Trophoblast cell (in vitro differentiated cells and primary cell): ENCODE measurements at regions not wholly inside any gene's neighbourhood (a gene's known extent, or its start where the extent isn't known, plus 50 kb on each side); places are given as distances from the start of the nearest gene placed in this dataset.
A peak's percentile ranks its signal among the peaks of the same experiment; 100 is the strongest.
"Not testable (repeated sequence)": the region's sequence is repeated elsewhere in the genome, so short reads cannot be mapped to it uniquely, and the experiment has no call there.

Experiments
- DNase-seq, 2 donors: peaks; one replicate each; pipeline ENCODE4 v3.0.0-alpha.2; 2016
- H2AFZ ChIP-seq: 2 replicates; pipeline ENCODE4 v1.6.1; 2013; ENCODE audit warnings: low read length, moderate library complexity, mild to moderate bottlenecking; ENCODE audit not compliant: insufficient read depth, poor library complexity
- H2AK5ac ChIP-seq: 2 replicates; pipeline ENCODE4 v1.6.1; 2013; ENCODE audit warnings: mild to moderate bottlenecking, low read length
- H2BK120ac ChIP-seq: 2 replicates; pipeline ENCODE4 v1.6.1; 2013; ENCODE audit warnings: low read length, mild to moderate bottlenecking, moderate library complexity; ENCODE audit not compliant: insufficient read depth, poor library complexity
- H2BK12ac ChIP-seq: 2 replicates; pipeline ENCODE4 v1.6.1; 2013; ENCODE audit warnings: mild to moderate bottlenecking, low read length, moderate library complexity
- H2BK5ac ChIP-seq: 2 replicates; pipeline ENCODE4 v1.6.1; 2013; ENCODE audit warnings: low read length, low read depth, moderate library complexity, mild to moderate bottlenecking; ENCODE audit not compliant: poor library complexity
- H3K14ac ChIP-seq: 2 replicates; pipeline ENCODE4 v1.6.1; 2013; ENCODE audit warnings: mild to moderate bottlenecking, low read length
- H3K18ac ChIP-seq: 2 replicates; pipeline ENCODE4 v1.6.1; 2013; ENCODE audit warnings: mild to moderate bottlenecking, low read length
- H3K23ac ChIP-seq: 2 replicates; pipeline ENCODE4 v1.6.1; 2013; ENCODE audit warnings: low read length
- H3K27ac ChIP-seq: 2 replicates; pipeline ENCODE4 v1.5.1; 2013; ENCODE audit warnings: low read depth, mild to moderate bottlenecking, inconsistent platforms, low read length, moderate library complexity
- H3K27me3 ChIP-seq: 2 replicates; pipeline ENCODE4 v1.6.1; 2013; ENCODE audit warnings: inconsistent platforms, mild to moderate bottlenecking, low read length, moderate library complexity; ENCODE audit not compliant: insufficient read depth
- H3K36me3 ChIP-seq, 2 experiments: 1 replicate in 1 of 2; 2 replicates in 1 of 2; pipeline ENCODE4 v1.6.1; 2013; ENCODE audit warnings: low read length in 2 of 2, mild to moderate bottlenecking in 2 of 2, moderate library complexity in 1 of 2; ENCODE audit not compliant: insufficient read depth in 2 of 2, control insufficient read depth in 1 of 2
- H3K4ac ChIP-seq: 2 replicates; pipeline ENCODE4 v1.6.1; 2013; ENCODE audit warnings: low read depth, mild to moderate bottlenecking, low read length, moderate library complexity
- H3K4me1 ChIP-seq, 2 experiments: 1 replicate in 1 of 2; 2 replicates in 1 of 2; pipeline ENCODE4 v1.6.1; 2013; ENCODE audit warnings: low read length in 2 of 2, mild to moderate bottlenecking in 2 of 2, moderate library complexity in 1 of 2; ENCODE audit not compliant: insufficient read depth in 2 of 2, control insufficient read depth in 1 of 2
- H3K4me2 ChIP-seq: 2 replicates; pipeline ENCODE4 v1.6.1; 2013; ENCODE audit warnings: inconsistent platforms, mild to moderate bottlenecking, low read length, moderate library complexity
- H3K4me3 ChIP-seq: 2 replicates; pipeline ENCODE4 v1.5.1; 2013; ENCODE audit warnings: mild to moderate bottlenecking, low read depth, low read length, inconsistent platforms
- H3K79me1 ChIP-seq: one replicate; pipeline ENCODE4 v1.6.1; 2013; ENCODE audit warnings: low read length
- H3K79me2 ChIP-seq: 2 replicates; pipeline ENCODE4 v1.6.1; 2013; ENCODE audit warnings: low read length, mild to moderate bottlenecking; ENCODE audit not compliant: control insufficient read depth, insufficient read depth, poor library complexity
- H3K9ac ChIP-seq: 2 replicates; pipeline ENCODE4 v1.6.1; 2013; ENCODE audit warnings: mild to moderate bottlenecking, low read length
- H3K9me3 ChIP-seq: 2 replicates; pipeline ENCODE4 v1.6.1; 2013; ENCODE audit warnings: low read depth, mild to moderate bottlenecking, control low read depth, inconsistent platforms, low read length; ENCODE audit not compliant: insufficient read depth
- H4K12ac ChIP-seq: 2 replicates; pipeline ENCODE4 v1.6.1; 2013; ENCODE audit warnings: low read depth, mild to moderate bottlenecking, low read length, moderate library complexity
- H4K8ac ChIP-seq: 2 replicates; pipeline ENCODE4 v1.6.1; 2013; ENCODE audit warnings: low read depth, mild to moderate bottlenecking, low read length, moderate library complexity
- H4K91ac ChIP-seq: one replicate; pipeline ENCODE4 v1.6.1; 2013; ENCODE audit warnings: low read depth, mild to moderate bottlenecking, low read length, moderate library complexity
- WGBS: extraction: QIAGEN DNeasy Blood & Tissue Kit; methylation state at CpG from one replicate; pipeline ENCODE4 v1.1.7; 2013; ENCODE audit warnings: missing lambda C conversion rate; ENCODE audit not compliant: insufficient read length, insufficient coverage; ENCODE audit errors: extremely low coverage; 5-methylcytosine and 5-hydroxymethylcytosine counted together

- H2BK5ac ChIP-seq, H4K12ac ChIP-seq, H2BK12ac ChIP-seq, H3K4ac ChIP-seq, H3K27ac ChIP-seq, H3K4me3 ChIP-seq, H3K36me3 ChIP-seq, H3K23ac ChIP-seq, H3K4me2 ChIP-seq, H3K9me3 ChIP-seq, H2AFZ ChIP-seq, H3K4me1 ChIP-seq, H3K14ac ChIP-seq, H3K9ac ChIP-seq, H3K27me3 ChIP-seq, H4K8ac ChIP-seq, H2BK120ac ChIP-seq, H2AK5ac ChIP-seq, H4K91ac ChIP-seq, H3K79me2 ChIP-seq, H3K79me1 ChIP-seq, H3K18ac ChIP-seq: not testable (repeated sequence)
- DNase-seq, result peak in 1 of 2 donors; percentile 7
- no CpG with 5 or more reads among the region's 33 CpGs for whole genome bisulfite sequencing
Measured at GRCh38 chr3:110888625-110889375, 182.8 kb upstream of the NECTIN3 start.

- H4K12ac ChIP-seq, H3K4ac ChIP-seq, H3K27ac ChIP-seq, H3K9ac ChIP-seq, DNase-seq, H2AK5ac ChIP-seq, H2BK5ac ChIP-seq, H3K79me1 ChIP-seq, H2AFZ ChIP-seq, H3K36me3 ChIP-seq, H3K27me3 ChIP-seq, H3K79me2 ChIP-seq, H3K4me1 ChIP-seq, H4K8ac ChIP-seq, H2BK12ac ChIP-seq, H3K9me3 ChIP-seq, H4K91ac ChIP-seq, H3K4me3 ChIP-seq, H3K23ac ChIP-seq, H3K4me2 ChIP-seq, H2BK120ac ChIP-seq, H3K18ac ChIP-seq, H3K14ac ChIP-seq: not testable (repeated sequence)
- no CpG with 5 or more reads among the region's 3 CpGs for WGBS
Measured at GRCh38 chr3:110889376-110889699, 182.3 kb upstream of the NECTIN3 start.

GRCh38 chr3:110894574-110894973 lies 177.0 kb upstream of the NECTIN3 start:
- H3K23ac ChIP-seq, result no peak overlapping the region
- H3K4me3 ChIP-seq, result no peak overlapping the region
- no peak overlapping the region for H2AFZ ChIP-seq
- no peak overlapping the region for H3K4ac ChIP-seq
- no peak overlapping the region for H4K8ac ChIP-seq
- H3K9ac ChIP-seq, result no peak overlapping the region
- no peak overlapping the region for H3K27ac ChIP-seq
- no peak overlapping the region for H2BK5ac ChIP-seq
- H3K18ac ChIP-seq, result no peak overlapping the region
- no peaks in the 10 kb centered on the region for H3K27me3 ChIP-seq
- H3K4me1 ChIP-seq, result no peaks in the 10 kb centered on the region
- H3K36me3 ChIP-seq, result no peaks in the 10 kb centered on the region
- no peaks in the 10 kb centered on the region for H3K9me3 ChIP-seq
- peak in 1 of 2 donors; percentile 6 for DNase-seq
- no CpG with 5 or more reads among the region's 2 CpGs for WGBS
- H3K14ac ChIP-seq, result no peak overlapping the region
- no peaks in the 10 kb centered on the region for H3K79me1 ChIP-seq
- H2AK5ac ChIP-seq, result no peak overlapping the region
- no peaks in the 10 kb centered on the region for H3K79me2 ChIP-seq
- H4K91ac ChIP-seq, result no peak overlapping the region
- H2BK120ac ChIP-seq, result no peak overlapping the region
- H4K12ac ChIP-seq, result no peak overlapping the region
- H3K4me2 ChIP-seq, result no peak overlapping the region
- H2BK12ac ChIP-seq, result no peak overlapping the region

GRCh38 chr3:110895054-110895453 lies 176.6 kb upstream of the NECTIN3 start:
- no peak overlapping the region for H3K14ac ChIP-seq
- H3K4me3 ChIP-seq, result no peak overlapping the region
- H3K27me3 ChIP-seq, result no peaks in the 10 kb centered on the region
- H3K79me1 ChIP-seq, result no peaks in the 10 kb centered on the region
- no peak overlapping the region for H3K18ac ChIP-seq
- DNase-seq, result no peak
- WGBS, result no CpG with 5 or more reads among the region's 1 CpG
- no peaks in the 10 kb centered on the region for H3K36me3 ChIP-seq
- no peaks in the 10 kb centered on the region for H3K79me2 ChIP-seq
- H3K27ac ChIP-seq, result no peak overlapping the region
- no peaks in the 10 kb centered on the region for H3K9me3 ChIP-seq
- no peak overlapping the region for H4K91ac ChIP-seq
- no peaks in the 10 kb centered on the region for H3K4me1 ChIP-seq
- no peak overlapping the region for H2AFZ ChIP-seq
- H2BK12ac ChIP-seq, result no peak overlapping the region
- no peak overlapping the region for H3K4me2 ChIP-seq
- no peak overlapping the region for H4K8ac ChIP-seq
- no peak overlapping the region for H3K23ac ChIP-seq
- H2AK5ac ChIP-seq, result no peak overlapping the region
- H2BK5ac ChIP-seq, result no peak overlapping the region
- no peak overlapping the region for H3K9ac ChIP-seq
- H4K12ac ChIP-seq, result no peak overlapping the region
- H2BK120ac ChIP-seq, result no peak overlapping the region
- no peak overlapping the region for H3K4ac ChIP-seq
